Activated effector memory CD4-positive, alpha-beta T cell treated with anti-CD3 and anti-CD28 coated beads, Interleukin-2, amount 50 U/mL, for 16 hours (primary cell): ENCODE measurements at regions not wholly inside any gene's neighbourhood (a gene's known extent, or its start where the extent isn't known, plus 50 kb on each side); places are given as distances from the start of the nearest gene placed in this dataset.

ENCODE experiments used
- DNase-seq: peaks from one replicate; pipeline ENCODE4 v3.0.0-alpha.2; 2020

- DNase-seq: no peak
Observed at GRCh38 chr2:145078923-145079322, 559.0 kb upstream of the ZEB2 start.

DNA sequence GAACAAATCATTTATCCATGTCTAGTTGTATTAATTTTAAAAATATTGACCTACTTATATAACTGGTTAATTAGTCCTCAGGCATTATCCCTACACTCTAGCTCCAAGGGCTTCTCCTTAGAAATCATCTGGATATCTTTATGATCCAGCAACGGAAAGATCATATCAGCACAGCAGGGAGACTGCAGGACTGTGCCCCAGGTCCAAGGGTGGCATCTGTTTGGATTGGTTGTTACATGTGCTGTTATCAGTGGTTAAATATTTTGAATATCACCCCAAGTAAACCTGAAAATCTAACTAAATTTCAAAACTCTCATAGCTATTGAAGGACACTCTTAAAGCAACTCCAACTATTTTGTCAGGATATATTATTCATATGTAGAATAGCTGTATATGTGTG, 556.2 kb upstream of the ZEB2 start:
- no peak for DNase-seq

- no peak for DNase-seq
Observed at GRCh38 chr2:145075454-145076062, 555.6 kb upstream of the ZEB2 start.

DNA sequence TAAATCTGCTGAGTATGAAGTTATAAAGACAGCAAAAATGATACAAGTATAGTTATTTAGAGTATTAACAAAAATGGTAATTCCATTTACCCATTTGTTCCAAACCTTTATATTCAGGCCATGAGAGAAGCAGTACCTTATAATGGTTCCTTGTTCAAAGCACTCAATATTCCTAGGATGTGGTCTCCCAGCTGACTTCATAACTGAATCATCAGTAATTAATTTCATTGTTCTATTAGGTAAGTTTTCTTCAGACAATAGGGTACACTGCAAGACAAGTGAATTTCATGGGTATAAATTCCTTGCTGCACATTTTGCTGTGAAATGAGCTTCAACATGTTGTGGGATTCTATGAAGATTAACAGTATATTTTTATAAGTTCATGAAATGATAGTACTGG, 550.8 kb upstream of the ZEB2 start:
- no peak for DNase-seq

DNA sequence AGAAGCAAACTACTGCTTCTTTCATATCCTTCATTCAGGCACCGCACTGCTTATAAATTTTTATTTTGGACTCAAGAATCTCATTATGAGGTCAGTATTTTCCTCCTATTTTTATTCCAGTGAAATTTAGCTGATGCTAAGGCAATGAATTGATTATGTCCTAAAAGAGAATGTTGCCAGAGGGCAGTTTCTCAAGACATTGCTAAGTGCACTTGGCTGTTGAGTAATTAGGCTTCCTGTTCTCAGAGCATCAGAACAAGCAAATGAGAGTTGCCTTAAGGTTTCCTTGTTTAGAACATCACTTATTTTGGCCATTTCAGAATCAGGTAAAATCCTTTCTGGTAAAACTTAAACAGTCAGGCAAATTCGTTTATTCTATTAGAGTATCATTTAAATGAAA, 548.6 kb upstream of the ZEB2 start:
- no peak for DNase-seq

DNA sequence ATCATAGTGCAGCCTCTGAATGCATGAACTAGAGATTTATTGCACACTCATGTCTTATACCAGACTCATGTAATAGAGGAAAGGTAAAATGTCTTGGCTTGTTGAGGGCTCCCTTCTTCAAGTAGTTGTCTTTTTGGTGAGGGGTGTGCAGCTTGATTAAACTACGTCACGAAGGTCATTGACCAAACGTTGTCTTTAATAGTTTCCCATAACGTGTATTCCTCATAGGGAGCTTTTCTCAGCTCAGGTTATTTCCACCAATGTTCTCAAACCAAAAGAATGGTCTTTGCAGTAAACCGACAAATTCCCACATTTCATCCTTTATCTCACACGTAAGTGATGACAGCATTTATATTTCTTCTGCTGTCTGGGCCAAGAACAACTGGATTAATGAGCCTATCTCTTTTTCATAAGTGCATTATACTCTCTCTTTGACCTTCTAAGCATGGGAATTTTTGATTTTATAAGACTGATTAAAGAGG, 547.7 kb upstream of the ZEB2 start:
- DNase-seq: no peak

GRCh38 chr2:145066856-145067548, 547.1 kb upstream of the ZEB2 start:
- DNase-seq: no peak

DNA sequence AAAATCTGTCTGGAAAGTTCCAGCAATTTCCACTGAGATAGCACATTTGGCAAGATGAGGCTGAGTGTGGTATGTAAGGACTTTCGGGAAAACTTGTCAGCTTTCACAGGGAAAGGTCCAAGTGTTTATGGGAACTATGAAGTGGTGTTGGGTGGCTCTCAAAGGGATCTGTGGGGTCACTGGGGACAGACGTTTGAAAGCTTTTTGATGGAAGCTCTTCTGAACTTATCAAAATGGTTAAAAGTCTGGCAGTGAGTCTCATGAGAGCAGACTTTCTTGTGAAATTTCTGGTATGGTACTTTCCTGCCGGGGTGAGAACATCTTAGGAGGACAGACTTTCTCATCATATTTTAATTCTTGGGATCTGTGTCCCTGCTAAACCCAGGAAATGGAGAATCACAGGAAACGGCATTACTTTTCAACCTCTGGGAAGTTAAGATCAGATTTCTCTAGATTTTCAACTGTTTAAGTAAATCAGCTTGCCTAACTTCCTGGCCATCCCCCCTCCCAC, 546.3 kb upstream of the ZEB2 start:
- DNase-seq: no peak

GRCh38 chr2:145065342-145065741, 545.4 kb upstream of the ZEB2 start:
- DNase-seq: no peak

DNA sequence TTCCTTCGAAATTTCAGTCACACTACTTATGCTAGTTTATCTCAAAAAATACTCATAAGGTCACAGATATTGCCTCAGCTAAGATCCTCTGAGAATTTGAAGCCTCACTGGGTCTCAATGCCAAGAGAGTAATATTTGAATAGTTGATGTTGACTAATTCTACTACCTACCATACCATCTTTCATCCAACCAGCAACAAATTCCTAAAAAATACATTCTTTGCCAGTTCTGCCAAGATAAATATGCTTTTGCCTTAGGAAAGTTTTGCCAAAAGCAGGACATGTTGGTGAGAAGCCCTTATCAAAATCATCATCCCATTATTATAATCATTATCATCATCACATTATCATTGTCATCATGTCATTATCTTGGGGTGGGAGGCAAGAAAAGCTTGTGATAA, 544.6 kb upstream of the ZEB2 start:
- no peak for DNase-seq

GRCh38 chr2:145060876-145061275, 541.0 kb upstream of the ZEB2 start:
- no peak for DNase-seq

DNA sequence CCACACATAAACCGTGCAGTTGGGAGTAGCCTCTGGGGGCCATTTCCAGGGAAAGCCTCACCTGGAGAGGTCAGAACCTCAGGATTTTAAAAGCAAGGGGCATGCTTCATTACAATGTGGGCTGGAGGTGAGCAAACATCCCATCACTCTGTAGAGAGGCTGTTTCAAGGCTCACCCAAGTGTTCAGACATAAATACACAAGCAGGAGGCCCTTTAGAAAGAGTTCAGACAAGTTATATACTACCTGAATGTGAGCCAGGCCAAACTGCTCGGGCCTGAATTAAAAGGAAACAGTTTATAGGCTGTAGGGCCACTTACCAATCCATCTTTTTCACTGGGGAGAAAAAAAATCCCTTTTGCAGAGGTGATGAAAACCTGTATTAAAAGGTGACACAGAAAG, 540.0 kb upstream of the ZEB2 start:
- no peak for DNase-seq

GRCh38 chr2:145059343-145059742, 539.4 kb upstream of the ZEB2 start:
- DNase-seq: no peak

DNA sequence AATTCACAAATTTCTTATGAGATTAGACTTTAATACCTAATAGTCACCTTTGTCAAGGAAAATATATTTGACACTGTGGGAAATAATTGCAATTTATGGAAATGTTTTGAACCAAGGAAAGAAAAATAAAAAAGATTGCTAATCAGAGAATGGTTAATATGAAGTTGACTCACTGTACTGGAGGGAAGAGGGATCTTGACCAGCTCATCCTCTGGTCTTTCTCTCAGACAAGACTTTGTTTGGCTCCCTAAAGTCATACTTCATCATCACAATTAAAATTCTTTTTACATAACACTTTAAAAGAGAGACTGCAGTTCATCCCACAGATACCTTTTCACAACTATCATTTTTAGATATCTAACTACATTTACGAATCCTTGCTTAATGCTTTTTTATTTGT, 538.5 kb upstream of the ZEB2 start:
- no peak for DNase-seq

DNA sequence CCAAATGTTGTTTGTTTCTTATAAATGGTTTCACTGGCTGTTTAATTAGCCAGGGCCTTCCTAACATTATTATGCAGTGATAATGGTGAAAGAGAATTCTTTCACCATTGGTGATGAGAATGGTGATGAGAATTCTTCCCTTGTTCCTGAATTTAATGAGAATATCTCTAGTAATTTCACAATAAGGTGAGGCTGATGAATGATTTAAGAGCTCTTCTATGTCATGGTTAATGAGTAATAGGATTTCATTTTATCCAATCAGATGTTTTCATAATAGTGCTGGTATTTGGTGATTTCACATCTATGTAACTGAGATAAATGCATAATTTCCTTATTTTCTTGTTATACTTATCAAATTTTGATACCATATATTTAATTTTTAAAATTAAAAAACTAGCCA, 535.7 kb upstream of the ZEB2 start:
- no peak for DNase-seq

- no peak for DNase-seq
Observed at GRCh38 chr2:145050134-145050533, 530.2 kb upstream of the ZEB2 start.

- no peak for DNase-seq
Observed at GRCh38 chr2:145049475-145049874, 529.6 kb upstream of the ZEB2 start.

DNA sequence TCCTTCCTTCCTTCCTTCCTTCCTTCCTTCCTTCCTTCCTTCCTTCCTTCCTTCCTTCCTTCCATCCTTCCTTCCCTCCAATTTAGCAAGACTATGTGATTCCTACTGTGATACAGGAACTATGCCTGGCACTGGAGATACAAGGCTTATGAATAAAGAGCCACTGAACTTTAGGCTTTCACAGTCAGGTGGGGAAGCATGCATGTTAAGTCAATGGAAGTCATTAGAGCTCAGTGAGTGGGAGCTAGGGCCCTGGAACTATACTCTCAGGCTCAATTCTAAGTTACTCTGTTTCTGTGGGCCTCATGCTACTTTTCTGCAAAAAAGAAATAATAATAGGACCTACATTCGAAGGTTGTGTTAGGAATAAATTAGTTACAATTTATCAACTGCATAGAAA, 527.6 kb upstream of the ZEB2 start:
- no peak for DNase-seq

DNA sequence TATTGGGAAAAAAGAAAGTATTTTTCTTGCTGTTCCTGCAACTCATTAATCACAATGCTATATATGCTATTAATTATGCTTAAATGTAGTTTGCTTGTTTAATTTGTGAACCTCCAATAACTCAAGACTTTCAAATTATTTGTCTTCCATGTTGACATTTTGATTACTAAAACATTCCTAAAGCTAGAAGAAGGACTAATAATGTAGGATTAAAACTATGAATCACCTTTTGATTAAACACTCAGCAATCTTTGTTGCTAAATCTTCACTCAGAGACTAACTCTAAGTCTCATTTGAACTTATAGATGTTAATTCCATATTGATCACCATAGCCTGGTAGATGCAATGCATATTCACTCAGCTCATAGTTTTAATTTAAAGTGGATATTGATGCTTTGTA, 524.6 kb upstream of the ZEB2 start:
- no peak for DNase-seq

GRCh38 chr2:145043399-145043834, 523.5 kb upstream of the ZEB2 start:
- DNase-seq: no peak

- DNase-seq: no peak
Observed at GRCh38 chr2:145041706-145042105, 521.8 kb upstream of the ZEB2 start.

DNA sequence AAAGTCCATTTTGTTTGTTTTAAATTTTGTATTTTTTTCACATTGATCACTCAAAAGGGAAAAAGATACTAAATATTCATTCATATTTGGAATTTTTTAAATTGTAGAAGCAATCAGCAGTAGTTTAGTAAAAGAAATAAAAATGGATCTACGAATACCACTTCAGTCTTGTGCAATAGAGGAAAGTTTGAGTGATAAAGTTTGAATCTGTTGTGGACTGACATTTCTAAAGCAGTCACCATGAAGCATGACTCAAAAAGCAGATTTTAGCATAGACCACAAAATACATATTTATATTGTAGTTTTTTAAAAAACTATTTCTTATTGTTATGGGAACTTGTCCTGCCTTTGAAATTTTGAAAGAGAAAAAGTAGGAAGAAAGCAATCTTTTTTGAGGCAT, 520.5 kb upstream of the ZEB2 start:
- no peak for DNase-seq

- no peak for DNase-seq
Observed at GRCh38 chr2:145038041-145038525, 518.2 kb upstream of the ZEB2 start.

DNA sequence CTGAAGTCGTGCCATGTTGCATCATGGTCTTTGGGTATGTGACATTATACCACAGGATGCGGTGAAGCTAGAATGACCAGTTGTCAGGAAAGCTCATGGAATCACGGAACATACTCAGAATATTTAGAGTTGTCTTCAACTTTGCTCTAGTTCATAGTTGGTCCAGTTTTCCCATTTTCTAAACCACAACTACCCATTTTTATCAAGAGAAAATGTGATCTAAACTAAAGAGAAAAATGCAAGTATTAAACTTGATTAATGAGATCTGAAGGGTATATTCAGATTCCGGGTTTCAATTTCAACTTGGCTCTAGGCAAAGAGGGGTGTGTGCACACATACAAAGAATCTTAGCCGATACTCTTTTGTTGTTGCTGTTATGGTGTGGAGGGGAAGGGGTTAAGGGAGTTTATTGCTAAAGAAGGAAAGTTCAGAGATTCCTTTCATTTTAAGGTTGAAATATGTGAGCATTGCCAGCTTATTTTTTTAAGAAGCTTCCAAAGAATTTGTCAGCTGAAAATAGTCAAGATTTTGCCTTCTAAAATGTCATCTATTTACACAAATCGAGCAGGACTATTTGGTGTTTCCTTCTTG, 516.6 kb upstream of the ZEB2 start:
- DNase-seq: no peak
